Breast epithelium (tissue), 3 donors: ENCODE measurements at regions not wholly inside any gene's neighbourhood (a gene's known extent, or its start where the extent isn't known, plus 50 kb on each side); places are given as distances from the start of the nearest gene placed in this dataset.
"Not testable (repeated sequence)": the region's sequence is repeated elsewhere in the genome, so short reads cannot be mapped to it uniquely, and the experiment has no call there.

Experiments used
- CTCF ChIP-seq, 3 donors: fragments of 450-650 bp; IDR thresholded peaks; one replicate each; pipeline ENCODE4 v1.5.1; 2016 to 2017; ENCODE audit warnings: antibody characterized with exemption in 3 of 3, mild to moderate bottlenecking in 3 of 3, moderate library complexity in 3 of 3
- POLR2A ChIP-seq: fragments of 450-650 bp; IDR thresholded peaks from one replicate; pipeline ENCODE4 v1.6.1; 2016; ENCODE audit warnings: antibody characterized with exemption, mild to moderate bottlenecking, moderate library complexity
- POLR2AphosphoS5 ChIP-seq, 3 donors: sonication (generic); formaldehyde crosslinking; IDR thresholded peaks; one replicate each; pipeline ENCODE4 v1.6.1; 2017; ENCODE audit warnings: antibody characterized with exemption in 3 of 3

DNA sequence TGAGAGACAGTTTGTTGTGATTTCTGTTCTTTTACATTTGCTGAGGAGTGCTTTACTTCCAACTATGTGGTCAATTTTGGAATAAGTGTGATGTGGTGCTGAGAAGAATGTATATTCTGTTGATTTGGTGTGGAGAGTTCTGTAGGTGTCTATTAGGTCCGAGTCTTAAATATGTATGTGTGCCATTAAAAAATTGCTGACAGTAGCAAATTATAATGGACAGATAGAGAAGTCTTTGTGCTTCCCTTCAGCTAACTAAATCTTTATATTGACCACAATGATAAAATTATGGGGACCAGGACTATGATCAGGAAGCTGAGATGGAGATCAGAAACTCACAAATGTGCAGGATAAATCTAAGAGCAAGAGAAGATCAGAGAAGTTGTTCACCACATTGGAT, 70.1 kb upstream of the OR13H1 start:
- TF ChIP-seq CTCF (IDR thresholded peaks at IDR 0.05); POLR2AphosphoS5 (IDR thresholded peaks at IDR 0.05); POLR2A: not testable (repeated sequence)
